IPS DF 6.9 (cell line): ENCODE measurements at regions not wholly inside any gene's neighbourhood (a gene's known extent, or its start where the extent isn't known, plus 50 kb on each side); places are given as distances from the start of the nearest gene placed in this dataset.

ENCODE experiments used
- DNase-seq: peaks from one replicate; pipeline ENCODE4 v3.0.0-alpha.2; 2013; ENCODE audit warnings: low read depth, low spot score
- H3K27ac ChIP-seq: one replicate; pipeline ENCODE4 v1.5.1; 2013; ENCODE audit warnings: low read length, control low read depth
- H3K27me3 ChIP-seq: 2 replicates; pipeline ENCODE4 v1.6.1; 2013; ENCODE audit warnings: mild to moderate bottlenecking, low read length; ENCODE audit not compliant: control insufficient read depth, insufficient read depth
- H3K36me3 ChIP-seq: 2 replicates; pipeline ENCODE4 v1.6.1; 2013; ENCODE audit warnings: low read length; ENCODE audit not compliant: control insufficient read depth, insufficient read depth
- H3K4me1 ChIP-seq: 2 replicates; pipeline ENCODE4 v1.6.1; 2013; ENCODE audit warnings: low read length; ENCODE audit not compliant: control insufficient read depth, insufficient read depth
- H3K4me3 ChIP-seq: 2 replicates; pipeline ENCODE4 v1.5.1; 2013; ENCODE audit warnings: mild to moderate bottlenecking, low read length
- H3K9me3 ChIP-seq: 2 replicates; pipeline ENCODE4 v1.6.1; 2013; ENCODE audit warnings: low read length, inconsistent platforms; ENCODE audit not compliant: control insufficient read depth, insufficient read depth
- WGBS: extraction: QIAGEN DNeasy Blood & Tissue Kit; methylation state at CpG from one replicate; pipeline ENCODE4 v1.1.7; 2013; ENCODE audit warnings: mixed read lengths, missing lambda C conversion rate; ENCODE audit not compliant: insufficient read length, insufficient coverage; 5-methylcytosine and 5-hydroxymethylcytosine counted together

DNA sequence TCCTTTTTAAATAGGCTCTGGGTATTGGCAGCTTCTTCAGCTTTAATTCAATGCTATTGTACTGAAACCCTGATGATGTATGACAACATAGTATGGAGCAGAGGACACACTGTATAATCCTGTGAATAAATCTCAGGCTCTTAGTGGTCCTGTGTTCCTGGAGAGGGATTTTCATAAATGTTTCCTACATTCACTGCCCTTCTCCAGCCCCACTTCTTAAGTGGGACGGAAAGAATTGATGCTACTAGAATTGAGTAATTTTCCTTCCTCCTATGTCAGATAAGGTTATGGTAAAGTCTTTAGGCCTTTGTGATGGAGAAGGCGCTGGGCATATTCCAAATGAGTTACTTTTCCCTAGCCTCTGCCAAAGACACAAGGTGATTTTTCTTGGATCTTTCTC, 779.4 kb downstream of the TNS3 start:
- DNase-seq = no peak
- Histone ChIP-seq H3K9me3 (no peaks in the 10 kb centered on the region), H3K27me3 (no peaks in the 10 kb centered on the region), H3K4me1 (no peaks in the 10 kb centered on the region), H3K36me3 (no peaks in the 10 kb centered on the region), H3K27ac (no peak overlapping the region), H3K4me3 (no peak overlapping the region)
- no CpG with 5 or more reads among the region's 2 CpGs for WGBS

DNA sequence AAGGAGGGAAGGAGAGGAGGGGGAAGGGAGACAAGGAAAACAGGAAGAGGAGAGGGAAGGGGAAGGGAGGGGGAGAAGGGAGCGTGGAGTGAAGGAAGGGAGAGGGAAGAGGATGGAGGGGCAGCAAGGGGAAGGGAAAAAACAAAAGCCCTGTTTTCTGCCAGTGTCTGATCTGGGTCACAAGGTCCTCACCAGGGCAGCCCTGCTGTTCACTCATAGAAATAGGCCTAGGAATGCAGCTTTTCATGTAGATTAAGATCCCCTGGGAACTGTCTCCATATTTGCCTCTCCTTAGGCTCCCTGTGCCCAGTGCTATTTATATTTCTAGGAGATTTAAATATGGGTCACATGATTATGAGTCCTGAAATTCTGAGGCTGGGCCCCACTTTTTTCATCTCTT, 790.7 kb downstream of the TNS3 start:
- H3K27ac ChIP-seq = no peak overlapping the region

DNA sequence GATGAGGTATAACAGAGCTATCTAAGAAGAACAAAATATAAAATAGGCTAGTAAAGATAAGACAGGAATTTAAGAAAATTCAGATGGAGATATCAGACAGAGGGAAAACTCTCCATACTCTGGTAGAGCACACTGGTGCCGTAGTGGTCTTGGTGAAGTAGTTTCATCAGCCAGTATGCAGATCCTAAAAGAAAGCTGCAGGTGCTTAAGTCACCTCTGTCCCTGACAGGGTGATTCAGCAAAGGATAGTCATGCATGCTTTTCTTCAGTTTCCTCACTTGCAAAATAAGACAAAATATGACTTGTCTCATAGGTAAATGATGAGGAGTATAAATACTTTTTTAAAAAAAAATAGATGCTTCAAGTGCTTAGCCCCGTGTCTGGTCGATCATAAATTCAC, 794.9 kb downstream of the TNS3 start:
- no peaks in the 10 kb centered on the region for H3K27me3 ChIP-seq
- WGBS = no CpG with 5 or more reads among the region's 3 CpGs
- no peaks in the 10 kb centered on the region for H3K36me3 ChIP-seq
- DNase-seq = no peak
- H3K9me3 ChIP-seq = no peaks in the 10 kb centered on the region
- H3K27ac ChIP-seq = no peak overlapping the region
- H3K4me1 ChIP-seq = no peaks in the 10 kb centered on the region
- H3K4me3 ChIP-seq = no peak overlapping the region

More for the DNA sequence above, 790.7 kb downstream of the TNS3 start:
- no peak for DNase-seq
- no peaks in the 10 kb centered on the region for H3K36me3 ChIP-seq
- no peak overlapping the region for H3K4me3 ChIP-seq
- no peaks in the 10 kb centered on the region for H3K9me3 ChIP-seq
- WGBS = no CpG with 5 or more reads among the region's 1 CpG
- no peaks in the 10 kb centered on the region for H3K27me3 ChIP-seq
- H3K4me1 ChIP-seq = no peaks in the 10 kb centered on the region

DNA sequence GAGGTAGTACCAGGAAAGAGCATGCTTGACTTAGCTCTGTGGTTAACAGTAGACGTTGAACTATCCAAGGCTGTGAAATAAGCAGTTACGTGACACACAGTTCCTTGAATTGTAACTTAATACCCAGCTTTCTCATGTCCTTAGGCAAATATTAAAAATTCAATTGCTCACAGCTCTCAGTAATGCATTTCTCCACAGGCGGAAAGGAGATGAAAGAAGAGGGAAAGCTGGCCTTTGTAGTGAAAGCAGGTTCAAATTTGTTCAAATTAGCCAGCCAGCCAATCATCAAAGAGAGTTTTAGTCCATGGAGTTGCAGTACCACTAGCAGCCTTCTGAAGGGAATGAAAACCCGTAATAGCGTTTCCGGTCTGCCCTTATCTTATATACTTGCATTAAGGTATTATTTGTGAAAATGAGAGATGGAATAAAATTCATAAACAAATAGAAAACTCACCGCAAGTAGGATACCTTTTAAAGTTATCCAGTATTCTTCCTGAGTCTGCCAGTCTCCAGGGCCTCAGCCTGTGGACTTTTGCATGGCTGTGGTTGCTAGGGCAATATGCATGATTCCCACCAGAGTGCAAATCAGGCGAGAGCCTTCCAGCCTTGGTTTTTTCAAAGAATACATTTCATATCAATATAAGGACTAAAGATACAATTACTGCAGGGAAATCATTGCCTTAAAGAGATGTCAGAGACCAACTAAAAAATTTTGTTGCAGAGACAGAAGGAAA, 795.5 kb downstream of the TNS3 start:
- Histone ChIP-seq H3K27me3 (no peaks in the 10 kb centered on the region), H3K4me3 (no peak overlapping the region), H3K4me1 (no peaks in the 10 kb centered on the region), H3K9me3 (no peaks in the 10 kb centered on the region), H3K36me3 (no peaks in the 10 kb centered on the region), H3K27ac (no peak overlapping the region)
- no CpG with 5 or more reads among the region's 8 CpGs for WGBS
- no peak for DNase-seq

DNA sequence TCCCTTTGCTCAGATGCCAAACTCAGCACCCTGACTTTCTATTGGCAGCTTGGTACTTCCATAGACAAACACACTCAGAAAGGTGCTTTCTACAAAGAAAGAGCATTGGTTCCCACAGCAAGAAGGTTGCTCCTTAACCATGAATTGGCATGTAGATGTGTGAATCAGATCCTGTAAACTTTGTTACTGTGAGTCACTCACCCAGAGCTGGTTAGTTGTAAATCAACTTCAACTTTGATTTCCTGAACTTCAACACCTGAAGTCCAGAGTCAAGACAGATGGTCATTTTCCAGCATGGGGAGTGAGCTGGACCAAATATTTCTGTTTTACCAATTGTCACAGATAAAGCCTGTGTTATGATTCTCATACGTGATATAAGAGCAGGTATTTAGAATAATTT, 797.2 kb downstream of the TNS3 start:
- no CpG with 5 or more reads among the region's 1 CpG for WGBS
- no peaks in the 10 kb centered on the region for H3K9me3 ChIP-seq
- no peak for DNase-seq
- H3K4me1 ChIP-seq = no peaks in the 10 kb centered on the region
- H3K36me3 ChIP-seq = no peaks in the 10 kb centered on the region
- no peaks in the 10 kb centered on the region for H3K27me3 ChIP-seq
- H3K27ac ChIP-seq = no peak overlapping the region
- H3K4me3 ChIP-seq = no peak overlapping the region

DNA sequence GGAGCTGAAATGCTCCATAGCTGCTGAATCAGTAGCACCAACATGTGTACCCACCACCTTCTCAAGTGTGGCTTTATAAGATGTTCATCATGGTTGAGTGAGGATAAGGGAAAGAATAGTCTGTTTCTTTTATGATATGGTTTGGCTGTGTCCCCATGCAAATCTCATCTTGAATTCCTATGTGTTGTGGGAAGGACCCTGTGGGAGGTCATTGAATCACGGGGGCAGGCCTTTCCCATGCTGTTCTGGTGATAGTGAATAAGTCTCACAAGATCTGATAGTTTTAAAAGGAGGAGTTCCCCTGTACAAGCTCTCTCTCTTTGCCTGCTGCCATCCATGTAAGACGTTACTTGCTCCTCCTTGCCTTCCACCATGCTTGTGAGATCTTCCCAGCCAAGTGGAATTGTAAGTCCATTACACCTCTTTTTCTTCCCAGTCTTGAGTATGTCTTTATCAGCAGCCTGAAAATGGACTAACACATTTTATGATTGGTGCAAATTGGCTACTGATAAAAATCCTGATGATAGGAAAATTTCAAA, 799.9 kb downstream of the TNS3 start:
- Histone ChIP-seq H3K36me3 (no peaks in the 10 kb centered on the region), H3K9me3 (no peaks in the 10 kb centered on the region), H3K4me3 (no peak overlapping the region), H3K27me3 (no peaks in the 10 kb centered on the region), H3K4me1 (no peaks in the 10 kb centered on the region), H3K27ac (no peak overlapping the region)
- WGBS = no CpG with 5 or more reads among the region's 2 CpGs
- DNase-seq = no peak

DNA sequence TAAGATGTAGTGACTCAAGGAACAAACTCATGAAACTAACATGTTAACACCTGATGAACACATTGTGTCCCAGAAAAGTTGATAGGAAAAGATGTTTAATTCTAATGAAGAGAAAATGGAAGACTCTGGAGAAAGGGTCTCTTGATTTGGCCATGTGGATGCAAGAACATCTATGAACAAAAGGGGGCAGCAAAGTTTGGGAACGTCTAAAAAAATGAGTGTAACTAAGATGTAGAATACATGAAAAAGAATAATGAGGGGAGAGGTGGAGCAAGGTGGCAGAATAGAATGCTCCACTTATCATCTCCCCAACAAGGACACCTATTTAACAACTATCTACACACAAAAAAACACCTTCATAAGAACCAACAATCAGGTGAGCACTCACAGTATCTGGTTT, 805.1 kb downstream of the TNS3 start:
- Histone ChIP-seq H3K9me3 (no peaks in the 10 kb centered on the region), H3K27ac (no peak overlapping the region), H3K4me1 (no peaks in the 10 kb centered on the region), H3K36me3 (no peaks in the 10 kb centered on the region), H3K4me3 (no peak overlapping the region), H3K27me3 (no peaks in the 10 kb centered on the region)
- WGBS = no CpG with 5 or more reads among the region's 1 CpG
- no peak for DNase-seq

DNA sequence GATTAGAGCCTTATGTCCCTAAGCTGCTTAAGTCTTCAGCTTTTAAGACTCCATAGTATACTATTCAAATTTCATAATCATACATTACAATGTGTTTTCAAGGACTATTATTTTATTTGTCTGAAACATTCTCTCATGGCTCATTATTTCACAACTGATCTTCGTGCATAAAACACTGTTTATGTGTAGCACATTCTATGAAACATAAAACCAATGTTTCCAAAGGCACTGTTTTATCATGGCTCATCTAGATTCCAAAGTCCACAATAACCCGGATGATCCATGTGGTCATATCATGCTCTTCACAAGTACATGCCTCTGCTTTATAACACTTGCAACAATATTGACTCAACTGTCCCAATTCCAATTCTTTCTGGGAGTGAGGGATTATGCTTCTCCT, 806.1 kb downstream of the TNS3 start:
- Histone ChIP-seq H3K4me3 (no peak overlapping the region), H3K27me3 (no peaks in the 10 kb centered on the region), H3K4me1 (no peaks in the 10 kb centered on the region), H3K9me3 (no peaks in the 10 kb centered on the region), H3K36me3 (no peaks in the 10 kb centered on the region), H3K27ac (no peak overlapping the region)
- DNase-seq = no peak
- no CpG with 5 or more reads among the region's 2 CpGs for WGBS

DNA sequence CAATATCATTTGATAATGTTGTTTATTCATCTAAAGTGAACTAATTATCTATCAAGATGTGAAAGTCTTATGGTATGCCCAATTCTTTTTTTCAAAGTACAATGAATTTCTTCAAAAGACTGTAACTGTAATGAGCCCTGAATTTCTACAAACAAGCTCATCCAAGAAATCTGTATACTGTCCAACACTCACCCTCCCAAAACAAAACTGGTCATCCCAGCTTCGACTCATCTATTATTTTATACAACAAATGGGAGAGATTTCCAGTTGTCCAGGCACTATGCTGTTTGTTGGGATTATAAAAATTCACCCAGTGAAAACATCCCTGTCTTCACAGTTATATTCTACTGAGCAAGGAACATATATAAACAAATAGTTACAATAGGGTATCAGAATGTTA, 806.9 kb downstream of the TNS3 start:
- no peaks in the 10 kb centered on the region for H3K9me3 ChIP-seq
- no peaks in the 10 kb centered on the region for H3K27me3 ChIP-seq
- H3K36me3 ChIP-seq = no peaks in the 10 kb centered on the region
- no peak overlapping the region for H3K4me3 ChIP-seq
- H3K27ac ChIP-seq = no peak overlapping the region
- no peak for DNase-seq
- WGBS = no CpG with 5 or more reads among the region's 1 CpG
- H3K4me1 ChIP-seq = no peaks in the 10 kb centered on the region

DNA sequence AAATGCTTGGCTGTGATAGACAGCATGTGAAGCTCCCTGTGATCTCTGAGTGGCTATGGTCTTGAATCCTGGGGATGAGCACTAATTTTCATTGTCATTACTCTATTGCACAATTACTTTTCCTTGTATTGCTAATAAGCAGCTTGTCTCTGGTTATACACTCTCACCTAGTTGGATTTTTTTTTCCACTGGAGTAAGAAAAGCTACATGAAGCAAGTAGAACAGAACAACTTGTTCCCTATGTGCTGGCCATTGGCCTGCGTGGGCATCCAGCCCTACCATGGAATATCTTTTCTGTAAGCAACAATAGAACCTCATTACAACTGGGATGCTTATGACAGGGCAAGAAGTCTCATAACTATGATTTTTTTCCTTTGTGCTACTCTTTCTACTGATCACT, 807.4 kb downstream of the TNS3 start:
- Histone ChIP-seq H3K27ac (no peak overlapping the region), H3K9me3 (no peaks in the 10 kb centered on the region), H3K4me1 (no peaks in the 10 kb centered on the region), H3K27me3 (no peaks in the 10 kb centered on the region), H3K4me3 (no peak overlapping the region), H3K36me3 (no peaks in the 10 kb centered on the region)
- no CpG with 5 or more reads among the region's 1 CpG for WGBS
- DNase-seq = no peak

DNA sequence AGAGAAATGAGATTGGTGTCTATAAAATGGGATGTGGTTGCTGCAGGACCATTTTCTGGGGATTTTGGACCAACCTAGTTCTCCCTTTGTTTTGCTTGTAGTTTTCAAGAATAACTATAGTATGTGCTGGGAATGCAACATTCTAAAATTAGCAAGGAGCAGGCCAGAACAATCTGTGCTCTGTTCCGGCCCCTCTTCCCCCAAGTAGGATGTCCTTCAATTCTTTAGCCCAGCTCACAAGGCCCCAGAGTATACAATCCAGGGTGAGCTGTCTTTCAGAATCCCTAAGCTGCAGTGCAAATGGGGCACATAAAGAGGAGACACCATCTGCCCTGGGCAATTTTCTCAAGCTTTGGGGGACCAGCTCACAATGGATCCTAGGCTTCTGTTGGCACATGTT, 809.1 kb downstream of the TNS3 start:
- Histone ChIP-seq H3K36me3 (no peaks in the 10 kb centered on the region; the same call in 1 of the 2 replicates), H3K27me3 (no peaks in the 10 kb centered on the region), H3K9me3 (no peaks in the 10 kb centered on the region), H3K4me3 (no peak overlapping the region), H3K27ac (no peak overlapping the region), H3K4me1 (no peaks in the 10 kb centered on the region)
- no CpG with 5 or more reads among the region's 1 CpG for WGBS
- no peak for DNase-seq
